A549 (cell line): ENCODE measurements at regions not wholly inside any gene's neighbourhood (a gene's known extent, or its start where the extent isn't known, plus 50 kb on each side); places are given as distances from the start of the nearest gene placed in this dataset.

Experiments
- SMC3 ChIP-seq: fragments of >200 bp; sonication (Bioruptor Twin); formaldehyde crosslinking; IDR thresholded peaks from 3 replicates; pipeline ENCODE4 v1.6.1; 2018; ENCODE audit warnings: inconsistent platforms
- TF ChIP-seq, protein P1 (sequence below): fragments of >200 bp; sonication (Bioruptor Twin); formaldehyde crosslinking; IDR thresholded peaks from 3 replicates; pipeline ENCODE4 v1.5.1; 2016

GRCh38 chr2:144233317-144233716, 286.6 kb downstream of the ZEB2 start:
- TF ChIP-seq, protein P1, sequence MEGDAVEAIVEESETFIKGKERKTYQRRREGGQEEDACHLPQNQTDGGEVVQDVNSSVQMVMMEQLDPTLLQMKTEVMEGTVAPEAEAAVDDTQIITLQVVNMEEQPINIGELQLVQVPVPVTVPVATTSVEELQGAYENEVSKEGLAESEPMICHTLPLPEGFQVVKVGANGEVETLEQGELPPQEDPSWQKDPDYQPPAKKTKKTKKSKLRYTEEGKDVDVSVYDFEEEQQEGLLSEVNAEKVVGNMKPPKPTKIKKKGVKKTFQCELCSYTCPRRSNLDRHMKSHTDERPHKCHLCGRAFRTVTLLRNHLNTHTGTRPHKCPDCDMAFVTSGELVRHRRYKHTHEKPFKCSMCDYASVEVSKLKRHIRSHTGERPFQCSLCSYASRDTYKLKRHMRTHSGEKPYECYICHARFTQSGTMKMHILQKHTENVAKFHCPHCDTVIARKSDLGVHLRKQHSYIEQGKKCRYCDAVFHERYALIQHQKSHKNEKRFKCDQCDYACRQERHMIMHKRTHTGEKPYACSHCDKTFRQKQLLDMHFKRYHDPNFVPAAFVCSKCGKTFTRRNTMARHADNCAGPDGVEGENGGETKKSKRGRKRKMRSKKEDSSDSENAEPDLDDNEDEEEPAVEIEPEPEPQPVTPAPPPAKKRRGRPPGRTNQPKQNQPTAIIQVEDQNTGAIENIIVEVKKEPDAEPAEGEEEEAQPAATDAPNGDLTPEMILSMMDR, result no peak
- TF ChIP-seq SMC3, result no peak
